ENCODE measurements at regions not wholly inside any gene's neighbourhood (a gene's known extent, or its start where the extent isn't known, plus 50 kb on each side); places are given as distances from the start of the nearest gene placed in this dataset.

- Histone ChIP-seq H3K4me2 (ENCODE audit: low read length) (no peak overlapping the region), H3K36me3 (ENCODE audit: low read depth, low read length) (no peaks in the 10 kb centered on the region), H3K4me1 (ENCODE audit: insufficient read depth, low read length) (no peaks in the 10 kb centered on the region), H3K4me3 (ENCODE audit: low read length) (no peak overlapping the region), H3K9me3 (ENCODE audit: low read length) (no peaks in the 10 kb centered on the region), H3F3A (ENCODE audit: low read length, unreplicated experiment) (no peaks in the 10 kb centered on the region), H3K9me2 (replicated peaks; ENCODE audit: low read length) (no peaks in the 10 kb centered on the region), H2AFZ (ENCODE audit: low read length) (no peak overlapping the region), H4K20me1 (ENCODE audit: low read length) (no peaks in the 10 kb centered on the region), H3K9ac (ENCODE audit: low read length) (no peak overlapping the region), H3K79me2 (ENCODE audit: low read length) (no peaks in the 10 kb centered on the region), H3K27ac (ENCODE audit: low read length) (no peak overlapping the region), H3K27me3 (ENCODE audit: low read length) (no peaks in the 10 kb centered on the region)
- POLR2A ChIA-PET (ENCODE audit: unreplicated experiment): no interaction called here
- TF ChIP-seq EZH2phosphoT487 (IDR thresholded peaks at IDR 0.05; ENCODE audit: borderline replicate concordance, low read length) (no peak), CTCF (conservative IDR thresholded peaks at IDR 0.05; ENCODE audit: low read depth, low read length) (no peak), EZH2 (IDR thresholded peaks at IDR 0.05; ENCODE audit: low read length, unreplicated experiment) (no peak)
- ATAC-seq (no peak), DNase-seq (no peak)
- CTCF ChIA-PET: no interaction called here
- intact Hi-C loops (cut with micrococcal nuclease): no loop called here
- BruUV-seq (replicated peaks): no TSS peak
Measured at GRCh38 chr22:49096476-49096875, 731.2 kb downstream of the BRD1 start.

- no peak overlapping the region for H3K9ac ChIP-seq (ENCODE audit: low read length)
- no peak overlapping the region for H2AFZ ChIP-seq (ENCODE audit: low read length)
- H3K4me3 ChIP-seq (ENCODE audit: low read length): no peak overlapping the region
- H3K4me2 ChIP-seq (ENCODE audit: low read length): no peak overlapping the region
- intact Hi-C loops (cut with micrococcal nuclease): no loop called here
- H3F3A ChIP-seq (ENCODE audit: low read length, unreplicated experiment): no peaks in the 10 kb centered on the region
- H3K27me3 ChIP-seq (ENCODE audit: low read length): no peaks in the 10 kb centered on the region
- no peaks in the 10 kb centered on the region for H3K79me2 ChIP-seq (ENCODE audit: low read length)
- BruUV-seq (replicated peaks): no TSS peak
- H3K27ac ChIP-seq (ENCODE audit: low read length): no peak overlapping the region
- CTCF ChIA-PET: no interaction called here
- H3K9me3 ChIP-seq (ENCODE audit: low read length): no peaks in the 10 kb centered on the region
- ATAC-seq (no peak), DNase-seq (no peak)
- no peaks in the 10 kb centered on the region for H3K9me2 ChIP-seq (replicated peaks; ENCODE audit: low read length)
- no peaks in the 10 kb centered on the region for H4K20me1 ChIP-seq (ENCODE audit: low read length)
- POLR2A ChIA-PET (ENCODE audit: unreplicated experiment): no interaction called here
- no peaks in the 10 kb centered on the region for H3K4me1 ChIP-seq (ENCODE audit: insufficient read depth, low read length)
- TF ChIP-seq EZH2phosphoT487 (IDR thresholded peaks at IDR 0.05; ENCODE audit: borderline replicate concordance, low read length) (no peak), CTCF (conservative IDR thresholded peaks at IDR 0.05; ENCODE audit: low read depth, low read length) (no peak), EZH2 (IDR thresholded peaks at IDR 0.05; ENCODE audit: low read length, unreplicated experiment) (no peak)
- H3K36me3 ChIP-seq (ENCODE audit: low read depth, low read length): no peaks in the 10 kb centered on the region
Measured at GRCh38 chr22:49095366-49095765, 732.3 kb downstream of the BRD1 start.

- H3K9me3 ChIP-seq (ENCODE audit: low read length): no peaks in the 10 kb centered on the region
- no peaks in the 10 kb centered on the region for H3F3A ChIP-seq (ENCODE audit: low read length, unreplicated experiment)
- no peaks in the 10 kb centered on the region for H4K20me1 ChIP-seq (ENCODE audit: low read length)
- H3K4me2 ChIP-seq (ENCODE audit: low read length): no peak overlapping the region
- no peaks in the 10 kb centered on the region for H3K4me1 ChIP-seq (ENCODE audit: insufficient read depth, low read length)
- no peak for ATAC-seq
- no peak for DNase-seq
- intact Hi-C loops (cut with micrococcal nuclease): no loop called here
- no peaks in the 10 kb centered on the region for H3K79me2 ChIP-seq (ENCODE audit: low read length)
- no peaks in the 10 kb centered on the region for H3K36me3 ChIP-seq (ENCODE audit: low read depth, low read length)
- POLR2A ChIA-PET (ENCODE audit: unreplicated experiment): no interaction called here
- CTCF ChIA-PET: no interaction called here
- no TSS peak for BruUV-seq (replicated peaks)
- no peak overlapping the region for H3K4me3 ChIP-seq (ENCODE audit: low read length)
- no peaks in the 10 kb centered on the region for H3K9me2 ChIP-seq (replicated peaks; ENCODE audit: low read length)
- no peak overlapping the region for H3K9ac ChIP-seq (ENCODE audit: low read length)
- no peak overlapping the region for H3K27ac ChIP-seq (ENCODE audit: low read length)
- no peak overlapping the region for H2AFZ ChIP-seq (ENCODE audit: low read length)
- TF ChIP-seq EZH2phosphoT487 (IDR thresholded peaks at IDR 0.05; ENCODE audit: borderline replicate concordance, low read length): no peak
- no peak for TF ChIP-seq CTCF (conservative IDR thresholded peaks at IDR 0.05; ENCODE audit: low read depth, low read length)
- TF ChIP-seq EZH2 (IDR thresholded peaks at IDR 0.05; ENCODE audit: low read length, unreplicated experiment): no peak
- H3K27me3 ChIP-seq (ENCODE audit: low read length): no peaks in the 10 kb centered on the region
Measured at GRCh38 chr22:49094858-49095257, 732.8 kb downstream of the BRD1 start.

Data from PC-3 (cell line).